ENCODE measurements at regions not wholly inside any gene's neighbourhood (a gene's known extent, or its start where the extent isn't known, plus 50 kb on each side); places are given as distances from the start of the nearest gene placed in this dataset.

GRCh38 chr5:167319243-167319642 is 972.2 kb upstream of the WWC1 start:
- H3K9me3 ChIP-seq (ENCODE audit: control insufficient read depth in 2 of 2, low read length in 2 of 2) = no peaks in the 10 kb centered on the region
- peaks cover 0 to 9% (median 7%) of the 10 kb centered on the region in 7 donors for H3K9me3 Mint-ChIP-seq
- ATAC-seq (ENCODE audit: low read depth in 2 of 2) (no peak), DNase-seq (no peak)
- no peak overlapping the region for H3K4me3 ChIP-seq (ENCODE audit: low read depth, low read length)
- no peaks in the 10 kb centered on the region for H3K36me3 Mint-ChIP-seq
- no peak overlapping the region for H3K27ac Mint-ChIP-seq
- H3K4me1 ChIP-seq (ENCODE audit: control insufficient read depth, insufficient read depth, low read length, poor library complexity, severe bottlenecking) = no peaks in the 10 kb centered on the region
- H3K36me3 ChIP-seq (ENCODE audit: control insufficient read depth, insufficient read depth, low read length) = no peaks in the 10 kb centered on the region
- no peak overlapping the region for H3K27ac ChIP-seq (ENCODE audit: insufficient read depth, low read length, poor library complexity, severe bottlenecking)
- H3K4me1 Mint-ChIP-seq = no peaks in the 10 kb centered on the region
- no peaks in the 10 kb centered on the region for H3K27me3 Mint-ChIP-seq
- no peak overlapping the region for H3K4me3 Mint-ChIP-seq
- no peaks in the 10 kb centered on the region for H3K27me3 ChIP-seq (ENCODE audit: control insufficient read depth, insufficient read depth, low read length)

GRCh38 chr5:167320019-167320418 is 971.4 kb upstream of the WWC1 start:
- H3K36me3 Mint-ChIP-seq = no peaks in the 10 kb centered on the region
- no peaks in the 10 kb centered on the region for H3K4me1 Mint-ChIP-seq
- no peaks in the 10 kb centered on the region for H3K9me3 ChIP-seq (ENCODE audit: control insufficient read depth in 2 of 2, low read length in 2 of 2)

GRCh38 chr5:167332309-167332708 is 959.1 kb upstream of the WWC1 start:
- H3K27me3 ChIP-seq (ENCODE audit: control insufficient read depth, insufficient read depth, low read length) = no peaks in the 10 kb centered on the region
- H3K4me1 ChIP-seq (ENCODE audit: control insufficient read depth, insufficient read depth, low read length, poor library complexity, severe bottlenecking) = no peaks in the 10 kb centered on the region
- ATAC-seq (ENCODE audit: low read depth in 2 of 2) (no peak), DNase-seq (no peak)
- no peaks in the 10 kb centered on the region for H3K36me3 ChIP-seq (ENCODE audit: control insufficient read depth, insufficient read depth, low read length)
- no peaks in the 10 kb centered on the region for H3K36me3 Mint-ChIP-seq
- peaks cover 0 to 6% of the 10 kb centered on the region in 2 experiments for H3K9me3 ChIP-seq (ENCODE audit: control insufficient read depth in 2 of 2, low read length in 2 of 2)
- no peak overlapping the region for H3K4me3 Mint-ChIP-seq
- no peak overlapping the region for H3K4me3 ChIP-seq (ENCODE audit: low read depth, low read length)
- H3K4me1 Mint-ChIP-seq = peaks cover 0 to 4% (median 0%) of the 10 kb centered on the region in 4 donors
- peaks cover 10 to 29% (median 17%) of the 10 kb centered on the region in 7 donors for H3K9me3 Mint-ChIP-seq
- H3K27ac ChIP-seq (ENCODE audit: insufficient read depth, low read length, poor library complexity, severe bottlenecking) = no peak overlapping the region
- H3K27ac Mint-ChIP-seq = no peak overlapping the region
- peaks cover 4% of the 10 kb centered on the region for H3K27me3 Mint-ChIP-seq

More at GRCh38 chr5:167320019-167320418, 971.4 kb upstream of the WWC1 start:
- no peak overlapping the region for H3K4me3 ChIP-seq (ENCODE audit: low read depth, low read length)
- H3K27me3 ChIP-seq (ENCODE audit: control insufficient read depth, insufficient read depth, low read length) = no peaks in the 10 kb centered on the region
- no peak for ATAC-seq (ENCODE audit: low read depth in 2 of 2)
- no peak for DNase-seq
- Mint-ChIP-seq H3K4me3 (no peak overlapping the region), H3K27me3 (no peaks in the 10 kb centered on the region), H3K9me3 (peaks cover 0 to 9% (median 7%) of the 10 kb centered on the region in 7 donors), H3K27ac (no peak overlapping the region)
- no peak overlapping the region for H3K27ac ChIP-seq (ENCODE audit: insufficient read depth, low read length, poor library complexity, severe bottlenecking)
- no peaks in the 10 kb centered on the region for H3K4me1 ChIP-seq (ENCODE audit: control insufficient read depth, insufficient read depth, low read length, poor library complexity, severe bottlenecking)
- no peaks in the 10 kb centered on the region for H3K36me3 ChIP-seq (ENCODE audit: control insufficient read depth, insufficient read depth, low read length)

GRCh38 chr5:167336161-167336560 is 955.3 kb upstream of the WWC1 start:
- no peak overlapping the region for H3K4me3 Mint-ChIP-seq

GRCh38 chr5:167339205-167339604 is 952.2 kb upstream of the WWC1 start:
- H3K36me3 Mint-ChIP-seq = no peaks in the 10 kb centered on the region
- ATAC-seq (ENCODE audit: low read depth in 2 of 2) (no peak), DNase-seq (no peak)
- H3K4me1 ChIP-seq (ENCODE audit: control insufficient read depth, insufficient read depth, low read length, poor library complexity, severe bottlenecking) = no peaks in the 10 kb centered on the region
- no peaks in the 10 kb centered on the region for H3K27me3 ChIP-seq (ENCODE audit: control insufficient read depth, insufficient read depth, low read length)
- no peaks in the 10 kb centered on the region for H3K36me3 ChIP-seq (ENCODE audit: control insufficient read depth, insufficient read depth, low read length)
- peaks cover 4% of the 10 kb centered on the region for H3K27me3 Mint-ChIP-seq
- H3K27ac Mint-ChIP-seq = no peak overlapping the region
- H3K9me3 ChIP-seq (ENCODE audit: control insufficient read depth in 2 of 2, low read length in 2 of 2) = peaks cover 2 to 6% of the 10 kb centered on the region in 2 experiments
- H3K4me3 Mint-ChIP-seq = no peak overlapping the region
- no peak overlapping the region for H3K27ac ChIP-seq (ENCODE audit: insufficient read depth, low read length, poor library complexity, severe bottlenecking)
- H3K4me1 Mint-ChIP-seq = peaks cover 0 to 4% (median 0%) of the 10 kb centered on the region in 4 donors
- H3K9me3 Mint-ChIP-seq = peaks cover 2 to 31% (median 12%) of the 10 kb centered on the region in 7 donors
- no peak overlapping the region for H3K4me3 ChIP-seq (ENCODE audit: low read depth, low read length)

More at GRCh38 chr5:167336161-167336560, 955.3 kb upstream of the WWC1 start:
- H3K27ac Mint-ChIP-seq = no peak overlapping the region
- Histone ChIP-seq H3K36me3 (ENCODE audit: control insufficient read depth, insufficient read depth, low read length) (no peaks in the 10 kb centered on the region), H3K4me1 (ENCODE audit: control insufficient read depth, insufficient read depth, low read length, poor library complexity, severe bottlenecking) (no peaks in the 10 kb centered on the region), H3K27me3 (ENCODE audit: control insufficient read depth, insufficient read depth, low read length) (no peaks in the 10 kb centered on the region), H3K27ac (ENCODE audit: insufficient read depth, low read length, poor library complexity, severe bottlenecking) (no peak overlapping the region), H3K4me3 (ENCODE audit: low read depth, low read length) (no peak overlapping the region), H3K9me3 (ENCODE audit: control insufficient read depth in 2 of 2, low read length in 2 of 2) (peaks cover 2 to 6% of the 10 kb centered on the region in 2 experiments)
- H3K36me3 Mint-ChIP-seq = no peaks in the 10 kb centered on the region
- no peak for ATAC-seq (ENCODE audit: low read depth in 2 of 2)
- peaks cover 0 to 8% (median 0%) of the 10 kb centered on the region in 4 donors for H3K4me1 Mint-ChIP-seq
- no peak for DNase-seq
- H3K9me3 Mint-ChIP-seq = peaks cover 5 to 30% (median 14%) of the 10 kb centered on the region in 7 donors
- peaks cover 4% of the 10 kb centered on the region for H3K27me3 Mint-ChIP-seq

GRCh38 chr5:167346461-167346860 is 945.0 kb upstream of the WWC1 start:
- H3K9me3 Mint-ChIP-seq = peaks cover 0 to 11% (median 1%) of the 10 kb centered on the region in 7 donors
- Histone ChIP-seq H3K4me1 (ENCODE audit: control insufficient read depth, insufficient read depth, low read length, poor library complexity, severe bottlenecking) (no peaks in the 10 kb centered on the region), H3K27me3 (ENCODE audit: control insufficient read depth, insufficient read depth, low read length) (no peaks in the 10 kb centered on the region), H3K9me3 (ENCODE audit: control insufficient read depth in 2 of 2, low read length in 2 of 2) (peaks cover 0 to 5% of the 10 kb centered on the region in 2 experiments), H3K27ac (ENCODE audit: insufficient read depth, low read length, poor library complexity, severe bottlenecking) (no peak overlapping the region), H3K4me3 (ENCODE audit: low read depth, low read length) (no peak overlapping the region), H3K36me3 (ENCODE audit: control insufficient read depth, insufficient read depth, low read length) (no peaks in the 10 kb centered on the region)
- DNase-seq (no peak), ATAC-seq (ENCODE audit: low read depth in 2 of 2) (no peak)
- H3K4me1 Mint-ChIP-seq = no peaks in the 10 kb centered on the region
- H3K4me3 Mint-ChIP-seq = no peak overlapping the region
- no peak overlapping the region for H3K27ac Mint-ChIP-seq
- H3K27me3 Mint-ChIP-seq = no peaks in the 10 kb centered on the region
- no peaks in the 10 kb centered on the region for H3K36me3 Mint-ChIP-seq

- no peak overlapping the region for H3K4me3 ChIP-seq (ENCODE audit: low read depth, low read length)
- no peak for ATAC-seq (ENCODE audit: low read depth in 2 of 2)
- H3K4me1 ChIP-seq (ENCODE audit: control insufficient read depth, insufficient read depth, low read length, poor library complexity, severe bottlenecking) = no peaks in the 10 kb centered on the region
- no peak for DNase-seq
- peaks cover 0 to 5% of the 10 kb centered on the region in 2 experiments for H3K9me3 ChIP-seq (ENCODE audit: control insufficient read depth in 2 of 2, low read length in 2 of 2)
- H3K27me3 ChIP-seq (ENCODE audit: control insufficient read depth, insufficient read depth, low read length) = no peaks in the 10 kb centered on the region
- no peaks in the 10 kb centered on the region for H3K36me3 ChIP-seq (ENCODE audit: control insufficient read depth, insufficient read depth, low read length)
- Mint-ChIP-seq H3K4me3 (no peak overlapping the region), H3K4me1 (no peaks in the 10 kb centered on the region), H3K9me3 (peaks cover 0 to 10% (median 1%) of the 10 kb centered on the region in 7 donors), H3K27ac (no peak overlapping the region), H3K27me3 (no peaks in the 10 kb centered on the region), H3K36me3 (no peaks in the 10 kb centered on the region)
- no peak overlapping the region for H3K27ac ChIP-seq (ENCODE audit: insufficient read depth, low read length, poor library complexity, severe bottlenecking)
Measured at GRCh38 chr5:167348251-167348926, 943.1 kb upstream of the WWC1 start.

GRCh38 chr5:167348980-167349379 is 942.5 kb upstream of the WWC1 start:
- no peak for ATAC-seq (ENCODE audit: low read depth in 2 of 2)
- H3K36me3 ChIP-seq (ENCODE audit: control insufficient read depth, insufficient read depth, low read length) = no peaks in the 10 kb centered on the region
- DNase-seq = no peak
- H3K4me3 ChIP-seq (ENCODE audit: low read depth, low read length) = no peak overlapping the region
- H3K4me1 ChIP-seq (ENCODE audit: control insufficient read depth, insufficient read depth, low read length, poor library complexity, severe bottlenecking) = no peaks in the 10 kb centered on the region
- no peak overlapping the region for H3K27ac Mint-ChIP-seq
- no peaks in the 10 kb centered on the region for H3K27me3 ChIP-seq (ENCODE audit: control insufficient read depth, insufficient read depth, low read length)
- peaks cover 0 to 15% (median 2%) of the 10 kb centered on the region in 7 donors for H3K9me3 Mint-ChIP-seq
- no peaks in the 10 kb centered on the region for H3K36me3 Mint-ChIP-seq
- H3K9me3 ChIP-seq (ENCODE audit: control insufficient read depth in 2 of 2, low read length in 2 of 2) = peaks cover 0 to 5% of the 10 kb centered on the region in 2 experiments
- no peaks in the 10 kb centered on the region for H3K27me3 Mint-ChIP-seq
- no peak overlapping the region for H3K4me3 Mint-ChIP-seq
- H3K4me1 Mint-ChIP-seq = no peaks in the 10 kb centered on the region
- no peak overlapping the region for H3K27ac ChIP-seq (ENCODE audit: insufficient read depth, low read length, poor library complexity, severe bottlenecking)
